ENCODE measurements at regions not wholly inside any gene's neighbourhood (a gene's known extent, or its start where the extent isn't known, plus 50 kb on each side); places are given as distances from the start of the nearest gene placed in this dataset.

DNA sequence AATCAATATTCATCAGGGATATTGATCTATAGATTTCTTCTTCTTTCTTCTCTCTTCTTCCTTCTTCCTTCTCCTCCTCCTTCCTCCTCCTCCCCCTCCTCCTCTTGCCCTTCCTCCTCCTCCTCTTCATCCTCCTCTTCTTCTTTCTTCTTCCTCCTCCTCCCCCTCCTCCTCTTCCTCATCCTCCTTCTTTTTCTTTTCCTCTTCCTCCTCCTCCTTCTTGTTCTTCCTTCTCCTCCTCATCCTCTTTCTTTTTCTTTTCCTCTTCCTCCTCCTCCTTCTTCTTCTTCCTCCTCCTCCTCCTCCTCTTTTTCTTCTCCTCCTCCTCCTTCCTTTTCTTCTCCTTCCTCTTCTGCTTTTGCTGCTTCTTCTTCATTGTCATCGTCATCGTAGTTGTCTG is 52.4 kb upstream of the SERINC1 start:
- in situ Hi-C loops (cut with HindIII; ENCODE audit: low pct_ligation_motif_present, low pct_unique_long_range_greater_than_20kb, low sequenced_read_pairs): no loop called here
- DNase-seq: no peak

GRCh38 chr6:122530440-122531046 is 58.9 kb upstream of the SERINC1 start:
- in situ Hi-C loops (cut with HindIII; ENCODE audit: low pct_ligation_motif_present, low pct_unique_long_range_greater_than_20kb, low sequenced_read_pairs): no loop called here
- DNase-seq: peak; percentile 66

DNA sequence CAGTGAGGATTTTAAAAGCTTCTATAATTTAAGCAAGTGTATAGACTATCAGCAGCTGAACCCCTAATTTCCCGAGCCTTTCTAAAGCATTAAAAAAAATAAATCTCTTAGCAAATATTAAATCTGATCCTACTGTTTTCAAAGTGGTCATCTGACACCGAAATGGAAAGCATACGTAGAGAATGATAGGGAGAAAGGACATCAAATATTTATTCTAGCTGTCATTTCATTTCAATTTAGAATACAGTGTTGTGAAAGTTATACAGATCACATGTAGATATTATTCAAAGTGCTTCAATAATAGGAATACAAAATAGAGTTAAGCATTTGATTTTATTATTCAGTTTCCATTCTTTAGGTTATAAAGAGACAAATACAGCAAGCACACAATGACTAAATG is 61.9 kb upstream of the PKIB start:
- in situ Hi-C loops (cut with HindIII; ENCODE audit: low pct_ligation_motif_present, low pct_unique_long_range_greater_than_20kb, low sequenced_read_pairs): no loop called here

GRCh38 chr6:122548820-122549219 is 61.4 kb upstream of the PKIB start:
- no peak for DNase-seq
- in situ Hi-C loops (cut with HindIII; ENCODE audit: low pct_ligation_motif_present, low pct_unique_long_range_greater_than_20kb, low sequenced_read_pairs): no loop called here

More for the DNA sequence above, 61.9 kb upstream of the PKIB start:
- DNase-seq: no peak

DNA sequence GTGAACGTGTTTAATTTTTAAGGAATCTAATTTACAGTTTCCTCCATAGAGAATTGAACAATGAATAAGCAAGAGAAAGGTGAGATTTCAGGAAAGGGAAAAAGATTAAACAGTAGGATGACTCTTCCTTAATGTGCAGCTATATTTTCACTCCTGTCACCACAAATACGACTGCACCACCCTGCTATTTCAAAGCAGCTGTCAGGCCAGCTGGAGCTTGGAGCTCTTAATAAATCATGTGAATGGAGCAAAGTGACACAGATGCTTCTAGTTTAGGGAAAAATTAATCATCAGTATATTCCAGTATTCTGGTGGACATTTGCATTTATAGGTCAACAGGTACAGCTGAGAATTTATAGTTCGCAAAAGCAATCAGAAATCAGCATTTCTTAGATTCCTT is 56.5 kb upstream of the PKIB start:
- in situ Hi-C loops (cut with HindIII; ENCODE audit: low pct_ligation_motif_present, low pct_unique_long_range_greater_than_20kb, low sequenced_read_pairs): no loop called here
- DNase-seq: no peak

DNA sequence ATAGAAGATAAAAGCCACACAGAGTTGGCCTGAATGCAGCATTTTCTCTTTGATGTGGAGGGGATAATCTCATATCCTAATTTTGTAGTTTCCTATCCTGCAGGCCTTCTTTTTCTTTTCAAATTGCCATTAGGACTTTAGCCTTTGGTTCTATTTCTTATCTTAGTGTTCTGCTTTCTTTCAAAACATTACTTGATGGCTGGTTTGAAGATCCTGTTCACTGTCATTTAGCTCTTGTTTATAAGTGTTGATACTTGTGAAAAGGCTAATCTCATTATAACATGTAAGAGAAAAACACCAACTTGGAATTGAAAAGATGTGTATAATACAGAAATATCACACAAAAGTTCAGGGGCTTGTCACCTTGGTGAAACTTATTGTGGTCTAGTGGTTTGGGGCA is 54.6 kb upstream of the PKIB start:
- in situ Hi-C loops (cut with HindIII; ENCODE audit: low pct_ligation_motif_present, low pct_unique_long_range_greater_than_20kb, low sequenced_read_pairs): no loop called here

DNA sequence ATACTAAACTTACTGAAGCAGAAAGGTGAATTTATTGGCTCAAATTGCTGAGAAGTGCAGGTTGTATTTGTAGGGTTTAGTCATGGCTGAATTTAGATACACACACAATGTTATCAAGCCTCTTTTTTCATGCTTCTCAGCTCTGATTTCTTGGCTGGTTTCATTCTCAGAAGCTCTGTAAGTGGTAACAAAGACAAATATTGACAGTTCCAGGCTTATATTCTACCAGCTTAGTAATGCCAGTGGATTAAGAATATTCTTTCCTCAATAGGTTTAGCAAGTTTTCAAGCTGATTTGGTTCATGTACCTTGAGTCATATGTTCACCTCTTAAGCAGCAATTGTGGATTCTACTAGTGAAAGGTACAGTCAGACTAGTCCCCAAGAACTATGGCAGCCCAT is 52.1 kb upstream of the PKIB start:
- no peak for DNase-seq
- in situ Hi-C loops (cut with HindIII; ENCODE audit: low pct_ligation_motif_present, low pct_unique_long_range_greater_than_20kb, low sequenced_read_pairs): no loop called here

More for the DNA sequence above, 54.6 kb upstream of the PKIB start:
- DNase-seq: no peak
